ENCODE measurements at regions not wholly inside any gene's neighbourhood (a gene's known extent, or its start where the extent isn't known, plus 50 kb on each side); places are given as distances from the start of the nearest gene placed in this dataset.

- Mint-ChIP-seq H3K36me3 (ENCODE audit: low read depth) (no peaks in the 10 kb centered on the region), H3K27me3 (ENCODE audit: insufficient read depth) (no peaks in the 10 kb centered on the region)
- no peak for DNase-seq (ENCODE audit: low spot score)
These were observed 1068.0 kb upstream of the CADM2 start for GRCh38 chr3:83890763-83891135.

DNA sequence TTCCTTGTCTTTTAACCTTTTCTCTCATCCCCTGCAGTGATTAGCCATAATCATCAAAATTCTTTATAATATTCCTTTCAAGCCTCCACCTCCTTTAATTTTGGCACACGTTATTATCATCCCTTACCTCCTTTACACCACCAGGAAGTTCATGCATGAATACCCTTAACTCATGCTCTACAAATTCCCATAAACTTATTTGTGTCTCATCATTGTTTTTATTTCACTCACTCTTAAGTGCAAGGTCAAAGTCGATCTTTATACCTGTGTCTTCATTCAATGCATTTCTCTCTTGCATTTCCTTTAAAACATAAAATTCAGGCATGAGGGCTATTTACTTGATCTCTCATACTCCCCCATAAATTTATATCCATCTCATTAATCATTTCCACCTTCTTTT is 1064.6 kb upstream of the CADM2 start:
- Mint-ChIP-seq H3K36me3 (ENCODE audit: low read depth) (no peaks in the 10 kb centered on the region), H3K4me1 (ENCODE audit: low read depth) (no peaks in the 10 kb centered on the region), H3K4me3 (no peak overlapping the region), H3K9me3 (peaks cover 8% of the 10 kb centered on the region), H3K27me3 (ENCODE audit: insufficient read depth) (no peaks in the 10 kb centered on the region), H3K27ac (no peak overlapping the region)
- intact Hi-C loops (cut with micrococcal nuclease): no loop called here
- DNase-seq (ENCODE audit: low spot score): no peak

More at GRCh38 chr3:83890763-83891135, 1068.0 kb upstream of the CADM2 start:
- intact Hi-C loops (cut with micrococcal nuclease): no loop called here
- H3K9me3 Mint-ChIP-seq: peaks cover 12% of the 10 kb centered on the region
- H3K4me1 Mint-ChIP-seq (ENCODE audit: low read depth): no peaks in the 10 kb centered on the region
- no peak overlapping the region for H3K4me3 Mint-ChIP-seq
- H3K27ac Mint-ChIP-seq: no peak overlapping the region

DNA sequence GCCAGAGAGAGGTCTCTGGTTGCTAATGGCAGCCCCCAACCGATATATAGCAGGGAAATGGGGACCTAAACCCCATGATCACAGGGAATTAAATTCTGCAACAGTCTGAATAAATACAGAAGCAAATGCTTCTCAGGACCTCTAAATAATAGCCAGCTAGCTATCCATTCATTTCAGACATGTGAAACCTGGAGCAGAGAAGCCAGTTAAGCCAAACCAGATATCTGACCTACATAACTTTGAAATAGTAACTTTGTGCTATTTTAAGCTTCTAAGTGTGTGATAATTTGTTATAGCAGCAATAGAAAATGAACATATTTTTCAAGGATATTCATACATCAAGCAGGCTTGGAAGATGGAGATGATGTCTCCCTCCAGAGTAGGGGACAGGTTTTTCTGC is 1062.9 kb upstream of the CADM2 start:
- peaks cover 12% of the 10 kb centered on the region for H3K9me3 Mint-ChIP-seq
- intact Hi-C loops (cut with micrococcal nuclease): no loop called here
- no peaks in the 10 kb centered on the region for H3K36me3 Mint-ChIP-seq (ENCODE audit: low read depth)
- no peak overlapping the region for H3K4me3 Mint-ChIP-seq
- H3K4me1 Mint-ChIP-seq (ENCODE audit: low read depth): no peaks in the 10 kb centered on the region
- no peaks in the 10 kb centered on the region for H3K27me3 Mint-ChIP-seq (ENCODE audit: insufficient read depth)
- no peak for DNase-seq (ENCODE audit: low spot score)
- H3K27ac Mint-ChIP-seq: no peak overlapping the region

DNA sequence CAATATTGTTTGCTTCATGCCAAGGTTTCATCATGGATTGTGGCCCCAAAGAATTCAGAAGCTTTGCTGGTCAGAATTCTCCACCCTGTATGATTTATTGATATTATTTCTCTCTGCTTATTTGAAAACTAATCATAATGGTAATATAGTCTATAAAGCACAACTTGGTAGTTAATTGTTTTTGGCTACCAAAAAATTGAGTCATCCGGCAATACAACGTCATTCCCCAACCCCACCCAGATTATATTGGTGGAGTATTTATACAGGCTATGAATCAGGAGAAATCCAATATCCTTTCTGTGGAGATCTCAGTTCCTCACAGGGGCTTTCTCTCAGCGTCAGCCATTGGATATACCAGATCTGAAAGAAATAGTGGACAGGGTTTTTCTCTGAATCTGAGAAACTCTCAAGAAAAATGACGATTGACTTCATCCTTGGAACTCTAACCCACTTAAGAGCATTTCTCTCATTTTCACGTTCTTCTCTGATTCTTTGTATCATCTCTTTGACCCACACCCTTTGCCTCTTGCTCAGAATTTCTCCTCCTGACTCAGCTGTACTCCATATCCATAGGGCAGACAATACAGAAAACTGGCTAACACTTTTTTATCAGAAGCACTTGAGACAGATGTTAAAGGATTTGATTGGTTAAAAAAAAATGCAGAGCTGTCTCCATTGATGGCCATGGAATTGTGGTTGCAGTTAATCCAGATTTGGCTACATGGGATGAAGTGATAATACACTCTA is 1055.8 kb upstream of the CADM2 start:
- intact Hi-C loops (cut with micrococcal nuclease): no loop called here

GRCh38 chr3:83913381-83913780 is 1045.4 kb upstream of the CADM2 start:
- H3K9me3 Mint-ChIP-seq: peaks cover 4% of the 10 kb centered on the region
- H3K27ac Mint-ChIP-seq: no peak overlapping the region
- H3K27me3 Mint-ChIP-seq (ENCODE audit: insufficient read depth): no peaks in the 10 kb centered on the region
- H3K36me3 Mint-ChIP-seq (ENCODE audit: low read depth): no peaks in the 10 kb centered on the region
- H3K4me3 Mint-ChIP-seq: no peak overlapping the region
- no peaks in the 10 kb centered on the region for H3K4me1 Mint-ChIP-seq (ENCODE audit: low read depth)
- intact Hi-C loops (cut with micrococcal nuclease): no loop called here
- no peak for DNase-seq (ENCODE audit: low spot score)

More for the DNA sequence above, 1055.8 kb upstream of the CADM2 start:
- DNase-seq (ENCODE audit: low spot score): no peak
- no peaks in the 10 kb centered on the region for H3K27me3 Mint-ChIP-seq (ENCODE audit: insufficient read depth)
- H3K27ac Mint-ChIP-seq: no peak overlapping the region
- peaks cover 20% of the 10 kb centered on the region for H3K9me3 Mint-ChIP-seq
- H3K4me3 Mint-ChIP-seq: no peak overlapping the region
- H3K36me3 Mint-ChIP-seq (ENCODE audit: low read depth): no peaks in the 10 kb centered on the region
- no peaks in the 10 kb centered on the region for H3K4me1 Mint-ChIP-seq (ENCODE audit: low read depth)

- no peak overlapping the region for H3K4me3 Mint-ChIP-seq
- H3K9me3 Mint-ChIP-seq: peaks cover 20% of the 10 kb centered on the region
- DNase-seq (ENCODE audit: low spot score): no peak
- H3K27me3 Mint-ChIP-seq (ENCODE audit: insufficient read depth): no peaks in the 10 kb centered on the region
- intact Hi-C loops (cut with micrococcal nuclease): no loop called here
- no peaks in the 10 kb centered on the region for H3K4me1 Mint-ChIP-seq (ENCODE audit: low read depth)
- H3K36me3 Mint-ChIP-seq (ENCODE audit: low read depth): no peaks in the 10 kb centered on the region
- H3K27ac Mint-ChIP-seq: no peak overlapping the region
These were observed 1032.5 kb upstream of the CADM2 start for GRCh38 chr3:83926291-83926690.

GRCh38 chr3:83928391-83928790 is 1030.4 kb upstream of the CADM2 start:
- Mint-ChIP-seq H3K27ac (no peak overlapping the region), H3K4me3 (no peak overlapping the region), H3K36me3 (ENCODE audit: low read depth) (no peaks in the 10 kb centered on the region), H3K27me3 (ENCODE audit: insufficient read depth) (no peaks in the 10 kb centered on the region), H3K4me1 (ENCODE audit: low read depth) (no peaks in the 10 kb centered on the region), H3K9me3 (peaks cover 26% of the 10 kb centered on the region)
- no peak for DNase-seq (ENCODE audit: low spot score)
- intact Hi-C loops (cut with micrococcal nuclease): no loop called here

DNA sequence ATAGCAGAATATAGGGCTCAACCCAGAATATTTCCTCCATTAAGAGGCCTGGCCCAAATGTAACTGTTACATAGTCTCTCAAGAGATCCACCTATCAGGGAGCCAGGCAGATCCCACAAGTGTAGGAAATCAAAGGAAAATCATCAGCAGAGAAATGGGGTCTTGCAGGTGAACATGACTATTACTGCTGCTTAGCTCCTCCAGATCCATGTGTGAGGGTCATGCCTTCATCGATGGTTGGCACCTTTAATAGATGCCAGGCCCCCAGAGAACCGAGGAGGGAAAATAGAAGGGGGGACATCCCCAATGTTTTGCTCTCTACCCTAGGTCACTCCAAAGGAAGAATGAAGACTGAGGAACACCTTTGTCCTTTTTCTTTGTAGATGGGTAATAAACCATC is 1029.9 kb upstream of the CADM2 start:
- peaks cover 26% of the 10 kb centered on the region for H3K9me3 Mint-ChIP-seq
- intact Hi-C loops (cut with micrococcal nuclease): no loop called here
- H3K4me3 Mint-ChIP-seq: no peak overlapping the region
- no peak overlapping the region for H3K27ac Mint-ChIP-seq
- no peak for DNase-seq (ENCODE audit: low spot score)
- no peaks in the 10 kb centered on the region for H3K4me1 Mint-ChIP-seq (ENCODE audit: low read depth)
- no peaks in the 10 kb centered on the region for H3K27me3 Mint-ChIP-seq (ENCODE audit: insufficient read depth)
- no peaks in the 10 kb centered on the region for H3K36me3 Mint-ChIP-seq (ENCODE audit: low read depth)

DNA sequence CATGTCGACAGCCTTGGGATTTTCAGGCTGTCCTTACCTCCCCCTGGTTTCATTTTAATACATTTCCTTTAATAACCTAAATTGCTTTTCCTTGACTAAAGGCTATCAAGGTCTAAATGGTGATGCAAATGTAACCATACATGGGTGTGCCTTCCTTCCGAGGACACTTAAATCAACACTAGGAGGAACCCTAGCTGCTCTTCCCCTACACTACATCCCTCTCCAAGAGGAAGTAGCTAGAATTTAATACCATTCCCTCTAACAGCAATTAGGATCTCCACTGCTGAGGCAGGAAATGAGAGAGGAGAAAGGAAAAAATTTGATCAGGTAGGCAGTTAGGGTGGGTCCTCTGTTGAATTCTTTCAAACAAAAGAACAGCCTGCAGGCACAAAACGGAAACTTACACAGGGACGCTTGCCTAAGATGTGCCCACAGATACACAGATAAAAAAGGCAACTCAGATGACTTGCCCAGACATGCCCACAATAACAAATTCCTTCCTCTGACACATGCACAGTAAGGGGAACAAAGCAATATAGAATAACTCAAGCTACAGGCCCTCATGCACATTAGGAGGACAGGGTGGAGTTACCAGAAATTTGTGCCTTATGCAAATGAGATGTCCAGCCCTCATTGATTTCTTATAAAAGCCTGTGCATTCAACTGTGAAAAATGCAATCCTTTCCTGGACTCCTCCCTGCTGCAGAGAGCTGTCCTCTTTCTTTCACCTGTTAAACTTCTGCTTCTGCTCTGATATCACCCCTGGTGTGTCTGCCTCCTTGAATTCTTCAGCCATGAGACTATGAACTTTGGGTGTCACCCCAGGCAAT is 1024.4 kb upstream of the CADM2 start:
- peaks cover 23% of the 10 kb centered on the region for H3K9me3 Mint-ChIP-seq
- H3K27me3 Mint-ChIP-seq (ENCODE audit: insufficient read depth): no peaks in the 10 kb centered on the region
- H3K36me3 Mint-ChIP-seq (ENCODE audit: low read depth): no peaks in the 10 kb centered on the region
- intact Hi-C loops (cut with micrococcal nuclease): no loop called here
- H3K4me1 Mint-ChIP-seq (ENCODE audit: low read depth): no peaks in the 10 kb centered on the region
- no peak overlapping the region for H3K27ac Mint-ChIP-seq
- DNase-seq (ENCODE audit: low spot score): no peak
- H3K4me3 Mint-ChIP-seq: no peak overlapping the region

GRCh38 chr3:83938491-83938890 is 1020.3 kb upstream of the CADM2 start:
- DNase-seq (ENCODE audit: low spot score): no peak
- peaks cover 11% of the 10 kb centered on the region for H3K9me3 Mint-ChIP-seq
- intact Hi-C loops (cut with micrococcal nuclease): no loop called here
- no peaks in the 10 kb centered on the region for H3K27me3 Mint-ChIP-seq (ENCODE audit: insufficient read depth)
- no peaks in the 10 kb centered on the region for H3K36me3 Mint-ChIP-seq (ENCODE audit: low read depth)
- H3K4me1 Mint-ChIP-seq (ENCODE audit: low read depth): no peaks in the 10 kb centered on the region
- no peak overlapping the region for H3K27ac Mint-ChIP-seq
- no peak overlapping the region for H3K4me3 Mint-ChIP-seq

- DNase-seq (ENCODE audit: low spot score): no peak
- no peak overlapping the region for H3K27ac Mint-ChIP-seq
- intact Hi-C loops (cut with micrococcal nuclease): no loop called here
- no peaks in the 10 kb centered on the region for H3K27me3 Mint-ChIP-seq (ENCODE audit: insufficient read depth)
- peaks cover 14% of the 10 kb centered on the region for H3K9me3 Mint-ChIP-seq
- no peak overlapping the region for H3K4me3 Mint-ChIP-seq
- H3K4me1 Mint-ChIP-seq (ENCODE audit: low read depth): no peaks in the 10 kb centered on the region
- H3K36me3 Mint-ChIP-seq (ENCODE audit: low read depth): no peaks in the 10 kb centered on the region
These were observed 1016.6 kb upstream of the CADM2 start for GRCh38 chr3:83941990-83942745.

DNA sequence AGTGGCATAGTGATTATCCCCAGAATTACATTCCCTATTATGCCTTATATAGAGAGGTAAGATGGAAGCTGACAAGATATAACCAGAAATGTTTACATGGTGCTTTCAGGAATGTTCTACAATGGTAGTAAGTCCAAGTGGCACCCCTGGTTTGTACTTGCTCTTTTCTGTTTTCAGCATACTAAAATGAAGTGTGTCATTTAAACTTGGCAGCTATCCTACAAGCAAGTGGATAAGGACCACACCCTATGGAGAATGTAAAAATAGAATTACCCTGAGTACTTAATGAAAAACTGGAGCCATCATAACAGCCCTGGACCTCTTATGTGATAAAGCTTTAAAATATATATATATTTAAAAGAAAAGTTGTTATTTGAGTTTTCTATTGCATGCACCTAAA is 1012.7 kb upstream of the CADM2 start:
- H3K4me1 Mint-ChIP-seq (ENCODE audit: low read depth): no peaks in the 10 kb centered on the region
- no peaks in the 10 kb centered on the region for H3K27me3 Mint-ChIP-seq (ENCODE audit: insufficient read depth)
- intact Hi-C loops (cut with micrococcal nuclease): no loop called here
- no peaks in the 10 kb centered on the region for H3K36me3 Mint-ChIP-seq (ENCODE audit: low read depth)
- H3K4me3 Mint-ChIP-seq: no peak overlapping the region
- no peak for DNase-seq (ENCODE audit: low spot score)
- H3K9me3 Mint-ChIP-seq: peaks cover 14% of the 10 kb centered on the region
- no peak overlapping the region for H3K27ac Mint-ChIP-seq

- H3K27ac Mint-ChIP-seq: no peak overlapping the region
- DNase-seq (ENCODE audit: low spot score): no peak
- H3K27me3 Mint-ChIP-seq (ENCODE audit: insufficient read depth): no peaks in the 10 kb centered on the region
- H3K9me3 Mint-ChIP-seq: peaks cover 11% of the 10 kb centered on the region
- intact Hi-C loops (cut with micrococcal nuclease): no loop called here
- no peaks in the 10 kb centered on the region for H3K4me1 Mint-ChIP-seq (ENCODE audit: low read depth)
- no peaks in the 10 kb centered on the region for H3K36me3 Mint-ChIP-seq (ENCODE audit: low read depth)
- no peak overlapping the region for H3K4me3 Mint-ChIP-seq
These were observed 1012.2 kb upstream of the CADM2 start for GRCh38 chr3:83946554-83946953.

All from activated T-helper 1 cell treated with anti-CD3 and anti-CD28 coated beads, Interleukin-12 subunit alpha, Interleukin-12 subunit beta, Interleukin-2, Interleukin-4 antibody, amounts not matched to agents 30 ng/mL and 10 ng/mL and 1 ng/mL, durations not matched to agents 14 hours and 24 hours and 36 hours (primary cell).